GM19328 (cell line): ENCODE measurements at regions not wholly inside any gene's neighbourhood (a gene's known extent, or its start where the extent isn't known, plus 50 kb on each side); places are given as distances from the start of the nearest gene placed in this dataset.
"Not testable (repeated sequence)": the region's sequence is repeated elsewhere in the genome, so short reads cannot be mapped to it uniquely, and the experiment has no call there.

Source experiments
- ATAC-seq: cut with Tn5 transposase; IDR thresholded peaks from one replicate; pipeline ENCODE4 v1.9.1; 2021; ENCODE audit warnings: mild to moderate bottlenecking, moderate library complexity; ENCODE audit not compliant: unreplicated experiment

DNA sequence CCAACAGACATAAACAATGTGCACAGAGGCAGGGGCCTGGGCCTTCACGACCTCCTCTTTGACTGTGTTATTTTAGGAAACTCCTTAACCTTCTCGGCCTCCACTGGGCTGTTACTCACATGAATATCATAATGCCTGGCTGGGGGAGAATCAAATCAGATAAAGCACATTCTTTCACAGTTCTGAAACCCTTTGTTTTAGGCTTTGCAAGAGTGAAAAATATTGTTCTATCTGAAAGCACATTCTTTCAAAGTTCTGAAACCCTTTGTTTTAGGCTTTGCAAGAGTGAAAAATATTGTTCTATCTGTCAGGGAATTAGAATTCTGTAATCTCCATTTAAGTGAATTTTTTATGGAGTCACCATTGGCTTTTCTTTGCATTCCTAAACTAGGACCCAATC lies 50.7 kb upstream of the SYNDIG1 start:
- ATAC-seq, result no peak

DNA sequence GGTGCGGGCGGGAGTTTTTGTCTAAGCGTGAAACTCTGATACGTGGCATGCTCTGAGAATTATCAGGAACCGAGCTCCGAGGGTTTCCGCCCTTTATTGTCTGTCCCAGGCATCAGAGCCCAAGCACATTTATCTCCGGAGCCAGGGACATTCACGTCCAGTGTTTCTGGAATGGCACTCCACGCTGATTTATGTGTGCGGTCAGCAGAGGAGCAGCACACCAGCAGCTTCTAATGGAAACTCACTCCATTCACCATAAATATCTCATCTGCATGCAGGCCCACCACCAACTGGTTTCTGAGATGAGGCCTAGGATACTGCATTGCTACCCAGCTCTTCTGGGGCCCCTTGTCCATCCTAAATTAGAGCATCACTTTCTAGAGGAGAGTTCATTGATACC lies 51.9 kb upstream of the SYNDIG1 start:
- no peak for ATAC-seq

DNA sequence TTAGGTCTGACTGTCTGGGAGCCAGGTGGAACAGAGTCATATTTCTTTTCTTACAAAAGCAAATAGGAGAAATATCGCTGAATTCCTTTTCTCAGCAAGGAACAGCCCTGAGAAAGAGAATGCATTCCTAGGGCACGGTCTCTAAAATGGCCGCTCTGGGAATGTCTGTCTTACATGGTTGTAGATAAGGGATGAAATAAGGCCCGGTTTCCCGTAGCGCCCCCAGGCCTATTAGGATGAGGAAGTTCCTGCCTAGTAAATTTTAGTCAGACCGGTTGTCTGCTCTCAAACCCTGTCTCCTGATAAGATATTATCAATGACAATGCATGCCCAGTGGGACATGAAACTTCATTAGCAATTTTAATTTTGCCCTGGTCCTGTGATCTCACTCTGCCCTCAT lies 54.0 kb upstream of the SYNDIG1 start:
- ATAC-seq, result not testable (repeated sequence)

DNA sequence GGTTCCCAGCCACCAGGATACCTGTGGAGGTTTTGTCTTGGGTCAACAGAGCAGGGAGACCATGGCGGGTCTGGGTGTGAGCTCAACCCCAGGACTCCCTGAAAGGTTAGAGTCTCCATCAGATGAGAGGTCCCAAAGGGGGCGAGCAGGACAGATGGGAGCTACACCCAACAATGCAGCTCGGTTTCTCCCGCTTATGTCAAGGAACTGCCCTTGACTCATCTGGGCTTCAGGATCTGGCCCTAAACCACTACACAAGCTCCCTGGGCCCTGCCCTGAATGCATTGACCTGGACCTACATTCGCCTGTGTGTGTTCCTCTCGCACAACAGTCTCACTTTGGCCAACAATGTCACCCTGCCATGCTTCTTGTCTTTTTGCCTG lies 57.6 kb upstream of the SYNDIG1 start:
- no peak for ATAC-seq

DNA sequence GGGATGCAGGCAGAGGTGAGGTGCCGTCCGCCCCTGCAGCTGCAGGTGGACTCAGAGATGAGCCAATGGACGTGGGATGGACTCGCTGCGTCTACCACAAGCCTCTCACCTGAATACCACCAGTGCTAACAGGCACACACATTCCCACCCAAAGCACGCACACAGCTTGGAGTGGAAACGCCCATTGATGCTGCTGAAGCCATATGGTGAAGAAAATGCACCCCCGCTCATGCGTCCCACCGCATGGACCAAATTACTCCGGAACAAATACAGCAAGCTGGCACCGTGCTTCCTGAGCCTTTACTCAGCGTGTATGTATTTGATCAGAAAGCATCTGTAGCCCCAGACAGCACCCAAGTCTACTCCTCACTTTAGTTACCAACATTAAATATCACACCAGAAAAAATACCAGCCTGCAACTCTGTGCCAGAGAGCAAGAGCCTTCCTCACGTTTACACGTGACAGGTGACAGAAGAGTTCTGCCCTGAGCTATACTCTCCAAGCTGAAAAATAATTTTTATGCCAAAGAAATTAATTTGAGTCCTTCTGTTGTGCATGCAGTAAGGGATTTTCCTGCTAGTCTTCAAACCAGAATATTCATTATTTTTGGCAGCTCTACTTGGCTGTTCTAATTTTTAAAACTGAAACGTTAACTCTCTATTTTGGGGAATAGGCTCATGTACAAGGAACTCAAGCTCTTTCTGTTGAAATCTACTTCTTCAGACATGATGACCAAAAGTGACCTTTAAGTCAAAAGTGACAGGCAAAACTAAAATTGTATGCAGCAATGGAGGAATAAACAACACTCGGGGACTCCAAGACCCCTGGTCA lies 58.2 kb upstream of the SYNDIG1 start:
- no peak for ATAC-seq

DNA sequence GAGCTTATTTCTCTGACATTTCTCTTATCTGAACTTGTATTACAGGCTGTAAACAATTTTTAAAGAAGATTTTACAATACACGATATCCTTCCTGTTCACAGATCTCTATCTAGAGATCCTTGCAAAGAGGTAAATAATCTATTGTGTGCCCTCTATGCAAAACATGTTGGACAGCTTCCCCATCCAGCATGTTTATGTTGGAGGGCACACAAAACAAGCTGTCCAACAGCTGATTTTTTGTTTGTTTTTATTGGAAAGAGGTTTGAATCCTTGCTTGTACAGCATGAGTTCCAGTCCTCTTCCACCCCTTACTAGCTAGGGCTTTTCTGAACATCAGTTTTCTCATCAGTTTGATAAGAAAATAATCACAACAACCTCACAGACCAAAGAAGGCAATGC lies 62.3 kb upstream of the SYNDIG1 start:
- no peak for ATAC-seq

DNA sequence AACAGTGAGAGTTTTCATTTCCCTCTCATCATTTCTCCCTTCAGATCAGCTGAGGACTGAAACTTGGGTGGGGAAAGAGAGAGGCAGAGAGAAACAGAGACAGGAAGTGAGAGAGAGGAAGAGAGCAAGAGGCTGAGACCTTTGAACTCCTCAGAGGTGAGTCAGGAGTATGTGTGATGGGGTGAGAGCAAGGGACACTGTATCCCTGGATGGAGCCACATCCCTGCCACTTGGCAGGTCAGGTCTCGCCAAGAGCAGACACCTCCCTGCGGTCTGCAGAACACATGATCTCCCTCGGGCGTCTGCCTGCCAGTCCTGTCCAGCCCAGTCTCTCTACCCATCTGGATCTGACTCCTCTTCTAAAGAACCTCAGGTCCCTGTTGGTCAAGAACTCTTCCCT lies 62.7 kb upstream of the SYNDIG1 start:
- ATAC-seq, result no peak

DNA sequence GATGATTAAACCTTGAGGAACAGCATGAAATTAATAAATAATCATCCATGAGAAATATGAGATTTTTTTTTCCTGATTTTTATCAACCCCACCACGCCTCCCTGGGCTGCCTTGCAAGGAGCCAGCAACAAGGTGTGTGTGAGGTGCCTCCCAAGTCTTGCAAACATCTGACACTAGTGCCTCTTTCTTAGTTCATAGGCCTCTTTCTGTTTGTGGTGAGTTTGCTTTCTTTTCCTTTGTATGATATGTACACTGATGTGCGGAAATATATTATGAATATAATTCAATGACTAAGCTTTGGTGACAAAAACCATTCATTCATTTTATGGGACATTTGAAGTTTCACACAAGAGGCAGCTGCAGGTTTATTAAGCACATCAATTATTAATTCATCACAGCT lies 63.2 kb upstream of the SYNDIG1 start:
- ATAC-seq, result no peak

DNA sequence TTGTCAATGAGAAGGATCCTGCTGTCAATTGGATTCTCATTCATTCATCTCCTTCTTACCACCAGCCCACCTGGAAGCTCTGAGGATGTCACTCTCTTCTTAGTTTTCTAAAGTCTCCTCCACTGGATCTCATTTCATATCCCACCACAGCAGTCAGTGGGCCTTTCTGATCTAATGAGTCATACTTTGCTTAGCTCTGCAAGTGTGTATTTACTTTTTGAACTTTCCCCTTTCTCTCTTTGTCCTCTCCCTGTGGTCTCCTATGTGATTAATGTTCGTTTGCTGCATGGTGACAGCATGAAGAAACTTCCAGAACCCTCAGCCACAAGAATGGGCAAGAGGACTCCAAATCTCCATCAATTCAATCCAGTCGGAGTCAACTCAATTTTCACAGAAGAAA lies 63.6 kb upstream of the SYNDIG1 start:
- ATAC-seq, result no peak

DNA sequence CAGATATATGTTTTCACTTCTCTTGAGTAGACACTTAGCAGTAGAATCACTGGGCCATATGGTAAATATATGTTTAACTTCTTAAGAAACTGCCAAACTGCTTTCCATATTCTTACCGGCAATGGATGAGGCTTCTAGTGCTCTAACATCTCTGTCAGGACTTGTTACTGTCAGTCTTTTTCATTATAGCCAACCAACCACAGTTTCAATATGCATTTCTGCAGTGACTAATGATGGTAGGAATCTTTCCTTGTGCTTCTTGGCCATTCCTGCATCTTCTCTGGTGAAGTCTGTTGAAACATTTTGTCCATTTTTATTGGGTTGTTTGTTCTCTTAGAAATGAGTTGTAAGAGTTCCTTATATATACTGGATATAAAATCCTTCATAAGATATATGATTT lies 66.0 kb upstream of the SYNDIG1 start:
- ATAC-seq, result no peak

DNA sequence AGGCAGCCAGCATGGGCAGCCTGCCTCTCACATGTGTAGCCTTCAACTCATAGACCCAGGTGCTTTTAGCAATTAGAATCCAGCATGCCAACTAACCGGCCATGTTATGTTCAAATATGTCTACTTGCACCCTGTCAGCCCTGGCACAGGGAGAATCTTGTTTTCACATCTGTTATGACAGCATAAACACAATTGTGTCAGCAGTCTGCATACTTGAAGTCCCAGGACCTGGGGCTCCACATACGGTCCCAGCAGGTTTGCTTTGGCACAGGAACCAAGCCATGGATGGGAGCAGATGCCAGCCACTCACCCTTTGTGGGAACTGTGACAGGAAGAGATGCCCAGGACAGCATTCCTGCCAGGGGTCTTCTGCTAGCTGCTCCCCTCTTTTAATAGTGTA lies 67.2 kb upstream of the SYNDIG1 start:
- no peak for ATAC-seq

DNA sequence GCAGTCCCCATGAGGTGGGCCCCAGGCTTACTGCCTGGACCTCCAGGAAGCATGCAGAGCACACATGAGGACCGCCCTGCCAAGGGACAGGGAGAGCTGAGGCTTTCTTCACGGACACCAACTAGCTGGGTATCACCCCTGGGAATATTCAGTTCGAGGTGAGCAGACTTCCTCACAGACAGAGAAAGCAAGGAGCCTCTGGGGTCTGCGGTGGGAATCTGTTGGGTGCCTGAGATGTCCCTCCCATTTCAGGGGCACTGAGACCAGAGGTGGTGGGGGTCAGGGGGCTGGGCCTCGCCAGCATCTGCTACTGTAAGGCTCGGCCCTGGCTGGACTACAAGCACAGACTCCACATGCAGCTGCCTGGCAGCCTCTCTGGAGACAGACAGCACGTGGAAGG lies 74.3 kb upstream of the SYNDIG1 start:
- no peak for ATAC-seq

DNA sequence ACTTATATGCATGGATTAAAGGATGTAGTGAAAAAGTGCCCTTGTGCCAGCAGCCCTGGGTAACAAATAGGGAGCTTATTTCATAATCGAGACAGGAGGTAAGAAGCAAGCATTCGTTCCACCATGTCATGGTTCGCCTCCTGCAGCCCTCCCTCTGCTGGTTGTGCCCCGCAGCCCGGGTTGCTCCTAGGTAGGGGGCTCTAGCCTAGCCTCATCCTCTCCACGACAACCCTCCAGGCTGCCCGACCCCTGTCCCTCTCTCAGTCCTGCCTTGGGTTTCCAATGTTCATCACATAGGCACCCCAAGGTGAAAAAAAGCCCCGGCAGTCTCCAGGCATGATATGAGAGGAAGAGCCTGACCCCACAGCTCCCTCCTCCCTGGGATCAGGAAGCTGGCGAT lies 75.5 kb upstream of the SYNDIG1 start:
- ATAC-seq, result no peak

DNA sequence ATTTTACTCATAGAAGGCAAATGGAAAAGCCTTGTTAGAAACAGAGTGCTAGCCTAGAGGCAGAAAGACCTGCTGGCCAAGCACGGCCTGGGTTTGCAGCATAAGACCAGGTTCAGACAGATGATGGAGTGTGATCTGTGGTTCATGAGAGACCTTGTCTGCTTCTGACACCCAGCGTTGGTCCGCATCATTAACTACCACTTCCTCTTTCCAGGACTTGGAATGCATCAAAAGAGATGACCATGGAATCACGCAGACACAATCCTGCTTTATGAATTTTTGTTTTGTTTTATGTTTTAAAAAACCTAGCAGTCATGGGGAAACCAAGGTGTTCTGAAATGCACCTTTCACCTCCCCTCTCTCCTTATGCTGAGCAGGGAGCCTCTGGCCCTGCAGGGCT lies 76.8 kb upstream of the SYNDIG1 start:
- no peak for ATAC-seq

DNA sequence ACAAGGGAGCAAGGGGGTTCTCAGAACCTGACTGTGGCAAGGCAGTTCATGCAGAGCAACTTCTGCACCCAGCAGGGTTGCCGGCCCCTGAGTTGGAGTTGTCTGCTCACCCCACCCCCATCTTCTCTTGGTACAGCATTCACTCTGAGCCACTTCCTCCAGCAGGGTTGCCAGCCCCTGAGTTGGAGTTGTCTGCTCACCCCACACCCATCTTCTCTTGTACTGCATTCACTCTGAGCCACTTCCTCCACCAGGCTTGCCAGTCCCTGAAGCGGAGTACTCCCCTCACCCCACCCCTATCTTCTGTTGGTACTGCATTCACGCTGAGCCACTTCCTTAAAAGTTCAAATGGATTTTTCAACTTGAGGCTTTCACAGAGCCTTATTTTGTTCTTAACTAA lies 79.7 kb upstream of the SYNDIG1 start:
- ATAC-seq, result no peak

DNA sequence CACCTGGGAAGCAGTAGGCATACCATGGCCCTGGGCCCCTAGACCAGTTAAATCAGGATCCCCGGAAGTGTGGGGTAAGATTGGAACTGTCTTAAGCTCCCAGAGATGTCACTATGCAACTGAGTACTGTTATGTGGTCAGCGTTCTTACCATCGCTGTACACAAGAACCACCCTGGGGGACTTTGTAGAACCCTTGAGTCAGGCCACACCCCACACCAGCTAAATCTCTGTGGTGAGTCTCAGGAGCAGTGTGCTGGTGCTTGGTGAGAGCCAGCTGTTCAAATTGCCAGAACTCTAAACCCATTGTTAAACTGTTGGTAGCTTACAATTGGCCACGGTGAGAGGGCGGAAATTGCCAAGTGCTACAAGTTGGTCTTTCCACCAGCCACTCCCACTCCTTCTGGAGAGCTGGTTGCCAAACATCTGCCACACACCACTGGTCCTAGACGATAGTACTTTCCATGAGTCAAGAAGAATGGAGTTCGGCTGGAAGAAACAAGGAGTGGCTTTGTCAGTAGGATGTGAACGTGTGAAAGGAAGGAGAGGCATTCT lies 80.5 kb upstream of the SYNDIG1 start:
- ATAC-seq, result no peak

DNA sequence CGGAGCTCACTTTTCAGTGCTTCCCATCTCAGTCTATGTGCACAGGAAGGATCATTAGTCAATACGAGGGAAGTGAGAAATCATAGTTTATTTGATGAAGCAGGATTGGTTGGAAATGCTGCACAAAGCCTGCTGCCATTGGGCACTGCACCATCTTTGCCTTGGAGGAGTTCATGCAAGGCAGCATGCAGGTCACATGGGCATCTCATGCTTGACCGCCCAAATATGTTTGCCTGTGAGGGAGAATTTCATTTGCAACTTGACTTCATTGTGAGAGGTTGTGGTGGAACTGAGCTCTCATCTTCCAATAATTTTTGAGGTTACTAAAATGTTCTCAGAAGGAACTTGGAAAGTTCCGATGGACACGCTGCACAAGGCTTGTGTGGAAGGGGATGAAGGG lies 83.9 kb upstream of the SYNDIG1 start:
- no peak for ATAC-seq

DNA sequence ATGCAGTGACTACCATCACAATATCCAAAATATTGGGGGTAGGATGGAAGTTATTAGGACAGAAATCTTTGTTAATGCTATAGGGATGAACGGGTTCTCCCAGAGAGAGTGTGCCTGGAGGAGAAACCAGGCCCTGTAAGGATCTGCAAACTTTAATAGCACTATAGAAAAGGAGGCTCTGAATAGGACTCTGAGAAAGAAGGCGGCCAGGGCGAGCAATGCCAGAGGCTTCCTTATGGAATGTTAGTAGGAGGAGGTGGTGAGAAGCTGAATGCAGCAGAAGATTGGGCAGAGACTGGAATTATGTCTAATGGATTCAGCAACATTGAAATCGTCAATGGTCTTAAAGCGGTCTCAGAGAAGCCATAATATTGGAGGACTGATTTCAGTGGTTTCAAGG lies 84.6 kb upstream of the SYNDIG1 start:
- no peak for ATAC-seq

DNA sequence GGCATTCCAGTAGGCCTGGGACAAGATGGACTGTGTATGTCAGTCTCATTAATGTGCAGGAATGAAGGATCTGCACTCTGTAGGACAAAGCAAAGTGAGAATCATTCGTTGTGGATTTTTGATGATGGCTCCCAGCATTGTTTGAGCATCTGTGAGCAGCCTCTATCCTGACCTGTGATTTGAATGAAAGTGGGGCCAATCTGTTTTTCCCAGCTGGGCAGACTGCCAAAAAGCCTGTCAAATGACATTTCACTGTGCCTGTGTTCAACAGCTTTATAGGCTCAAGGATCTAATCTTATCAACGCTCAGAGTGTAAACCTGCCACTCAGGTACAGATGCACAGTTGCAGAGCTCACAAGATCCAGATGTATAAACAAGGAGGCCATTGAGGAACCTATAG lies 86.7 kb upstream of the SYNDIG1 start:
- no peak for ATAC-seq

DNA sequence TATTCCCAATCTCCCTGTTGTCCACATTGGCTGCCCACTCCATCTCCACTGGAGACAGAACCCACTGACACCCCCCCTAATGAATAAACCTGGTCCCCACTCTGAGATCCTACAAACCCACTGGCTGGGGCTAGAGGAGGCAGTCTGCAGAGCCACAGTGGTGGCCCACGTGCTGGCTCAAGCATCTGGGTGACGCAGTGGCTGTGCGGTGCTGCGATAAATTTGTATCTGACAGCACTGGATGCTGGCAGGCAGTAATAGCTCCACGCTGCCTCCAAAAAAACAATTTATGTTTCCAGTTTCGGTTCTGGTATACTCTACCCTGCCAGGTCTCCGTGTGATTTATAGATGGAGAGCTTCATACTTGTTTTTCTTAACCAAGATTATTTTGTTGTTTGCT lies 87.1 kb upstream of the SYNDIG1 start:
- ATAC-seq, result no peak

DNA sequence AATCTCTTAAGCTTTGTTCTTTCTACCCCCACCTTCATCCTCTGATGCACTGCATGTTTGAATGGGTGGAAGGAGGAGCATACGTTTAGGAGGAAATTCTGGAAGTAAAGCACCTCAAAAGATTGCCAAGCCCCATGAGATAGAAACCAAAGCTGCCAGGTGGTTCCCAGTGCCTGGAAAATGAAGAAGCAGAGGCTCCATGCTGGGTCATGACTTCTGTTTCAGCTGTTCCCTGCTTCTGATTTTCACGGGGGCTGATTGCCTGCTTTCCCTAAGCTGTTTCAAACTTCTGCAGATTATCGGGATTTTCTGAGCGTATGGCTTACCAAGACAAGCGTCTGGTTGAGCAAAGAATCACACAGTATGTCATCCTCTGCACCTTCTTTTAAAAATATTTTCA lies 87.5 kb upstream of the SYNDIG1 start:
- no peak for ATAC-seq

DNA sequence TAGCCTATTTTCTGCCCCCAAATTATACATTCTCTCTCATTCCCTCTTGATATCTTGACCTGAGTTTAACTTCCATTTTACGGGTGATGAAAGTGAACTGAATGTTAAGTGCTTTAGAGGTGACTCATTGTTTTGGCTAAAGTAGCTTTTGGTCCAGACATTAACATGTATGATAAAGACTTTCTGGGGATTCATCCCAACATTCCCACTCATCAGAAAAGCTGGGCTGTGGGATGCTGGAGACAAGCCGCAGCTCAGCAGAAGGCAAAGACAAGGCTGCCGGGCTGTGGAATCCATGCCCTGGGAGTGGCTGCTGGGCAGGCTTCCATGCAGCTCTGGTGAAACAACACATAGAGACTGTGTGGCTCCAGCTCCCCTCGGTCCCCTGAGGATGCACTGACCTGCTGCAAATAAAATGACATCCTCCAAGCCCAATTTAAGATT lies 89.9 kb upstream of the SYNDIG1 start:
- no peak for ATAC-seq
